ENCODE measurements at regions not wholly inside any gene's neighbourhood (a gene's known extent, or its start where the extent isn't known, plus 50 kb on each side); places are given as distances from the start of the nearest gene placed in this dataset.

- H3K9me3 ChIP-seq: no peaks in the 10 kb centered on the region; the same call in 1 of the 2 replicates
- in situ Hi-C loops (cut with MboI; ENCODE audit: low sequenced_read_pairs): no loop called here
- H3K36me3 ChIP-seq (replicated peaks): no peaks in the 10 kb centered on the region
- no peak for DNase-seq (ENCODE audit: low spot score in 2 of 2)
- H3K4me3 ChIP-seq: no peak overlapping the region
- no peaks in the 10 kb centered on the region for H3K27me3 ChIP-seq (ENCODE audit: low read depth)
- H3K4me1 ChIP-seq: no peaks in the 10 kb centered on the region
Observed at GRCh38 chr2:158025255-158025996, 76.2 kb upstream of the UPP2 start.

GRCh38 chr2:158024288-158024898 lies 77.3 kb upstream of the UPP2 start:
- Histone ChIP-seq H3K4me3 (no peak overlapping the region), H3K9me3 (no peaks in the 10 kb centered on the region; the same call in 1 of the 2 replicates), H3K36me3 (replicated peaks) (no peaks in the 10 kb centered on the region), H3K4me1 (no peaks in the 10 kb centered on the region), H3K27me3 (ENCODE audit: low read depth) (no peaks in the 10 kb centered on the region)
- in situ Hi-C loops (cut with MboI; ENCODE audit: low sequenced_read_pairs): loop anchor here (25.0 kb wide), 1 partner anchor 712 kb away; no protein-coding TSS in a partner anchor
- DNase-seq (ENCODE audit: low spot score in 2 of 2): peak; percentile 25 to 67

GRCh38 chr2:158022888-158023287 lies 78.8 kb upstream of the UPP2 start:
- in situ Hi-C loops (cut with MboI; ENCODE audit: low sequenced_read_pairs): loop anchor here (25.0 kb wide), 1 partner anchor 711 kb away; no protein-coding TSS in a partner anchor
- Histone ChIP-seq H3K4me1 (no peaks in the 10 kb centered on the region), H3K9me3 (no peaks in the 10 kb centered on the region), H3K4me3 (no peak overlapping the region), H3K36me3 (replicated peaks) (no peaks in the 10 kb centered on the region), H3K27me3 (ENCODE audit: low read depth) (peaks cover 3% of the 10 kb centered on the region; the same call in 1 of the 2 replicates)
- DNase-seq (ENCODE audit: low spot score in 2 of 2): no peak

- Histone ChIP-seq H3K27me3 (ENCODE audit: low read depth) (peaks cover 5% of the 10 kb centered on the region; the same call in 1 of the 2 replicates), H3K4me1 (no peaks in the 10 kb centered on the region), H3K36me3 (replicated peaks) (no peaks in the 10 kb centered on the region), H3K4me3 (no peak overlapping the region), H3K9me3 (no peaks in the 10 kb centered on the region)
- in situ Hi-C loops (cut with MboI; ENCODE audit: low sequenced_read_pairs): loop anchor here (25.0 kb wide), 1 partner anchor 709 kb away; no protein-coding TSS in a partner anchor
- DNase-seq (ENCODE audit: low spot score in 2 of 2): no peak
Observed at GRCh38 chr2:158021226-158021625, 80.5 kb upstream of the UPP2 start.

GRCh38 chr2:158015428-158016076 lies 86.1 kb upstream of the UPP2 start:
- DNase-seq (ENCODE audit: low spot score in 2 of 2): no peak
- in situ Hi-C loops (cut with MboI; ENCODE audit: low sequenced_read_pairs): loop anchor here (25.0 kb wide), 1 partner anchor 703 kb away; no protein-coding TSS in a partner anchor
- peaks cover 5% of the 10 kb centered on the region; the same call in 1 of the 2 replicates for H3K27me3 ChIP-seq (ENCODE audit: low read depth)

GRCh38 chr2:158013891-158014290 lies 87.8 kb upstream of the UPP2 start:
- Histone ChIP-seq H3K36me3 (replicated peaks) (no peaks in the 10 kb centered on the region), H3K9me3 (no peaks in the 10 kb centered on the region), H3K4me1 (no peaks in the 10 kb centered on the region), H3K27me3 (ENCODE audit: low read depth) (peaks cover 7% of the 10 kb centered on the region), H3K4me3 (no peak overlapping the region)
- in situ Hi-C loops (cut with MboI; ENCODE audit: low sequenced_read_pairs): loop anchor here (5.0 to 25.0 kb wide), 2 partner anchors 232 to 702 kb away; no protein-coding TSS in a partner anchor
- no peak for DNase-seq (ENCODE audit: low spot score in 2 of 2)

More at GRCh38 chr2:158015428-158016076, 86.1 kb upstream of the UPP2 start:
- no peaks in the 10 kb centered on the region for H3K9me3 ChIP-seq
- H3K4me1 ChIP-seq: no peaks in the 10 kb centered on the region
- H3K36me3 ChIP-seq (replicated peaks): no peaks in the 10 kb centered on the region
- no peak overlapping the region for H3K4me3 ChIP-seq

GRCh38 chr2:158011055-158011771 lies 90.5 kb upstream of the UPP2 start:
- Histone ChIP-seq H3K4me1 (no peaks in the 10 kb centered on the region; the same call in 1 of the 2 replicates), H3K4me3 (no peak overlapping the region), H3K27me3 (ENCODE audit: low read depth) (peaks cover 5% of the 10 kb centered on the region), H3K36me3 (replicated peaks) (no peaks in the 10 kb centered on the region), H3K9me3 (no peaks in the 10 kb centered on the region)
- no peak for DNase-seq (ENCODE audit: low spot score in 2 of 2)
- in situ Hi-C loops (cut with MboI; ENCODE audit: low sequenced_read_pairs): loop anchor here (5.0 to 25.0 kb wide), 2 partner anchors 229 to 699 kb away; no protein-coding TSS in a partner anchor

GRCh38 chr2:158009399-158009798 lies 92.3 kb upstream of the UPP2 start:
- no peaks in the 10 kb centered on the region for H3K9me3 ChIP-seq
- in situ Hi-C loops (cut with MboI; ENCODE audit: low sequenced_read_pairs): loop anchor here (10.0 to 25.0 kb wide), 2 partner anchors 505 to 697 kb away; no protein-coding TSS in a partner anchor
- H3K4me3 ChIP-seq: no peak overlapping the region
- H3K4me1 ChIP-seq: no peaks in the 10 kb centered on the region; the same call in 1 of the 2 replicates
- DNase-seq (ENCODE audit: low spot score in 2 of 2): no peak
- H3K27me3 ChIP-seq (ENCODE audit: low read depth): peaks cover 9% of the 10 kb centered on the region
- no peaks in the 10 kb centered on the region for H3K36me3 ChIP-seq (replicated peaks)

- DNase-seq (ENCODE audit: low spot score in 2 of 2): no peak
- Histone ChIP-seq H3K4me3 (no peak overlapping the region), H3K27me3 (ENCODE audit: low read depth) (peaks cover 9% of the 10 kb centered on the region), H3K36me3 (replicated peaks) (no peaks in the 10 kb centered on the region), H3K9me3 (no peaks in the 10 kb centered on the region), H3K4me1 (no peaks in the 10 kb centered on the region; the same call in 1 of the 2 replicates)
- in situ Hi-C loops (cut with MboI; ENCODE audit: low sequenced_read_pairs): loop anchor here (10.0 to 25.0 kb wide), 2 partner anchors 502 to 695 kb away; no protein-coding TSS in a partner anchor
Observed at GRCh38 chr2:158006961-158007719, 94.5 kb upstream of the UPP2 start.

GRCh38 chr2:158004126-158004764 lies 97.4 kb upstream of the UPP2 start:
- Histone ChIP-seq H3K36me3 (replicated peaks) (no peaks in the 10 kb centered on the region), H3K9me3 (no peaks in the 10 kb centered on the region), H3K27me3 (ENCODE audit: low read depth) (peaks cover 9% of the 10 kb centered on the region), H3K4me3 (no peak overlapping the region), H3K4me1 (no peaks in the 10 kb centered on the region; the same call in 1 of the 2 replicates)
- in situ Hi-C loops (cut with MboI; ENCODE audit: low sequenced_read_pairs): loop anchor here (10.0 to 25.0 kb wide), 2 partner anchors 499 to 692 kb away; no protein-coding TSS in a partner anchor
- no peak for DNase-seq (ENCODE audit: low spot score in 2 of 2)

- Histone ChIP-seq H3K4me3 (no peak overlapping the region), H3K27me3 (ENCODE audit: low read depth) (0 out of 2 replicates have a peak, but pooled peaks cover 4% of the 10 kb centered on the region), H3K9me3 (no peaks in the 10 kb centered on the region), H3K4me1 (no peaks in the 10 kb centered on the region), H3K36me3 (replicated peaks) (no peaks in the 10 kb centered on the region)
- DNase-seq (ENCODE audit: low spot score in 2 of 2): no peak
- in situ Hi-C loops (cut with MboI; ENCODE audit: low sequenced_read_pairs): loop anchor here (10.0 to 25.0 kb wide), 2 partner anchors 497 to 690 kb away; no protein-coding TSS in a partner anchor
Observed at GRCh38 chr2:158002079-158002478, 99.6 kb upstream of the UPP2 start.

- Histone ChIP-seq H3K27me3 (ENCODE audit: low read depth) (no peaks in the 10 kb centered on the region), H3K9me3 (no peaks in the 10 kb centered on the region), H3K4me3 (no peak overlapping the region), H3K36me3 (replicated peaks) (no peaks in the 10 kb centered on the region), H3K4me1 (no peaks in the 10 kb centered on the region)
- no peak for DNase-seq (ENCODE audit: low spot score in 2 of 2)
- in situ Hi-C loops (cut with MboI; ENCODE audit: low sequenced_read_pairs): no loop called here
Observed at GRCh38 chr2:157996799-157997198, 104.9 kb upstream of the UPP2 start.

Data from HAP-1 (cell line).